PC-9 (cell line): ENCODE measurements at regions not wholly inside any gene's neighbourhood (a gene's known extent, or its start where the extent isn't known, plus 50 kb on each side); places are given as distances from the start of the nearest gene placed in this dataset.

ENCODE experiments used
- BruUV-seq: library from RNA; stranded (reverse); fragments of 400-500 nt; replicated peaks from 2 replicates; lab custom pipeline; 2021; lab: Mats Ljungman, UMichigan
- CTCF ChIA-PET: fragments of 300-600 bp; sonication (Branson Sonifier 250); formaldehyde crosslinking; loops from one replicate; lab custom pipeline; 2022; ENCODE audit warnings: antibody characterized with exemption; lab: Charles Lee
- POLR2A ChIA-PET: fragments of 300-600 bp; sonication (Branson Sonifier 250); formaldehyde crosslinking; loops from one replicate; lab custom pipeline; 2022; ENCODE audit warnings: antibody characterized with exemption; ENCODE audit not compliant: unreplicated experiment; lab: Charles Lee
- DNase-seq, 2 experiments: peaks; one replicate each; pipeline versions ENCODE4 v3.0.0 to v3.0.0-alpha.2; 2015 to 2022; ENCODE audit warnings: mixed read lengths in 1 of 2
- H2AFZ ChIP-seq: fragments of 200-600 bp; sonication (generic); 2 replicates; pipeline ENCODE4 v1.8.1; 2017; ENCODE audit warnings: antibody characterized with exemption
- H3F3A ChIP-seq: fragments of 200-600 bp; sonication (generic); 2 replicates; pipeline ENCODE4 v1.8.1; 2017; ENCODE audit warnings: antibody characterized with exemption, mild to moderate bottlenecking, low read depth; ENCODE audit not compliant: insufficient read depth
- H3K27ac ChIP-seq: fragments of 200-600 bp; sonication (generic); 2 replicates; pipeline ENCODE4 v1.6.1; 2016; ENCODE audit warnings: mixed run types
- H3K27me3 ChIP-seq: fragments of 200-600 bp; sonication (generic); 2 replicates; pipeline ENCODE4 v1.6.1; 2016; ENCODE audit warnings: low read depth, mixed run types; ENCODE audit not compliant: insufficient read depth
- H3K36me3 ChIP-seq: fragments of 200-600 bp; sonication (generic); 2 replicates; pipeline ENCODE4 v1.6.1; 2016; ENCODE audit warnings: low read depth, mixed run types
- H3K4me1 ChIP-seq: fragments of 200-600 bp; sonication (generic); replicated peaks from 2 replicates; pipeline ENCODE4 v1.6.1; 2016; ENCODE audit warnings: mixed run types; ENCODE audit not compliant: insufficient read depth
- H3K4me2 ChIP-seq: fragments of 200-600 bp; sonication (generic); 2 replicates; pipeline ENCODE4 v1.6.1; 2017; ENCODE audit warnings: mixed run types
- H3K4me3 ChIP-seq: fragments of 200-600 bp; sonication (generic); 2 replicates; pipeline ENCODE4 v1.6.1; 2016; ENCODE audit warnings: mixed run types
- H3K79me2 ChIP-seq: fragments of 200-600 bp; sonication (generic); 2 replicates; pipeline ENCODE4 v1.6.1; 2017; ENCODE audit warnings: low read depth, mixed run types
- H3K9me2 ChIP-seq: fragments of 200-600 bp; sonication (generic); 2 replicates; pipeline ENCODE4 v1.8.1; 2017; ENCODE audit warnings: mild to moderate bottlenecking; ENCODE audit not compliant: insufficient read depth
- H3K9me3 ChIP-seq: fragments of 200-600 bp; sonication (generic); 2 replicates; pipeline ENCODE4 v1.8.1; 2016; ENCODE audit warnings: low read depth; ENCODE audit not compliant: insufficient read depth
- H4K20me1 ChIP-seq: fragments of 200-600 bp; sonication (generic); 2 replicates; pipeline ENCODE4 v1.8.1; 2017; ENCODE audit not compliant: insufficient read depth
- EZH2 ChIP-seq: fragments of 200-600 bp; sonication (generic); IDR thresholded peaks from 2 replicates; pipeline ENCODE4 v1.8.0; 2017; ENCODE audit warnings: antibody characterized with exemption, low read depth
- intact Hi-C: fragments of 100-400 bp; cut with micrococcal nuclease; formaldehyde crosslinking; loops from one replicate; pipeline ENCODE4 v1.10.0; 2022; ENCODE audit not compliant: unreplicated experiment
- TF ChIP-seq, protein P1 (sequence below): fragments of 200-600 bp; sonication (generic); conservative IDR thresholded peaks from 2 replicates; pipeline ENCODE4 v1.6.1; 2017; ENCODE audit warnings: mixed run types, antibody characterized with exemption, mild to moderate bottlenecking, moderate library complexity

GRCh38 chr9:14366076-14366475 is 52.1 kb upstream of the NFIB start:
- intact Hi-C loops, result no loop called here
- H3F3A ChIP-seq, result no peaks in the 10 kb centered on the region
- no peaks in the 10 kb centered on the region for H3K36me3 ChIP-seq
- H3K79me2 ChIP-seq, result no peaks in the 10 kb centered on the region
- ChIA-PET CTCF (no interaction called here), POLR2A (no interaction called here)
- no peaks in the 10 kb centered on the region for H3K4me1 ChIP-seq
- no peak for DNase-seq
- no peak overlapping the region for H2AFZ ChIP-seq
- H3K9me3 ChIP-seq, result no peaks in the 10 kb centered on the region
- H4K20me1 ChIP-seq, result no peaks in the 10 kb centered on the region
- no peak overlapping the region for H3K4me3 ChIP-seq
- no TSS peak for BruUV-seq
- TF ChIP-seq, protein P1, sequence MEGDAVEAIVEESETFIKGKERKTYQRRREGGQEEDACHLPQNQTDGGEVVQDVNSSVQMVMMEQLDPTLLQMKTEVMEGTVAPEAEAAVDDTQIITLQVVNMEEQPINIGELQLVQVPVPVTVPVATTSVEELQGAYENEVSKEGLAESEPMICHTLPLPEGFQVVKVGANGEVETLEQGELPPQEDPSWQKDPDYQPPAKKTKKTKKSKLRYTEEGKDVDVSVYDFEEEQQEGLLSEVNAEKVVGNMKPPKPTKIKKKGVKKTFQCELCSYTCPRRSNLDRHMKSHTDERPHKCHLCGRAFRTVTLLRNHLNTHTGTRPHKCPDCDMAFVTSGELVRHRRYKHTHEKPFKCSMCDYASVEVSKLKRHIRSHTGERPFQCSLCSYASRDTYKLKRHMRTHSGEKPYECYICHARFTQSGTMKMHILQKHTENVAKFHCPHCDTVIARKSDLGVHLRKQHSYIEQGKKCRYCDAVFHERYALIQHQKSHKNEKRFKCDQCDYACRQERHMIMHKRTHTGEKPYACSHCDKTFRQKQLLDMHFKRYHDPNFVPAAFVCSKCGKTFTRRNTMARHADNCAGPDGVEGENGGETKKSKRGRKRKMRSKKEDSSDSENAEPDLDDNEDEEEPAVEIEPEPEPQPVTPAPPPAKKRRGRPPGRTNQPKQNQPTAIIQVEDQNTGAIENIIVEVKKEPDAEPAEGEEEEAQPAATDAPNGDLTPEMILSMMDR, result no peak
- TF ChIP-seq EZH2, result no peak
- no peak overlapping the region for H3K4me2 ChIP-seq
- H3K9me2 ChIP-seq, result no peaks in the 10 kb centered on the region
- no peak overlapping the region for H3K27ac ChIP-seq
- no peaks in the 10 kb centered on the region for H3K27me3 ChIP-seq

DNA sequence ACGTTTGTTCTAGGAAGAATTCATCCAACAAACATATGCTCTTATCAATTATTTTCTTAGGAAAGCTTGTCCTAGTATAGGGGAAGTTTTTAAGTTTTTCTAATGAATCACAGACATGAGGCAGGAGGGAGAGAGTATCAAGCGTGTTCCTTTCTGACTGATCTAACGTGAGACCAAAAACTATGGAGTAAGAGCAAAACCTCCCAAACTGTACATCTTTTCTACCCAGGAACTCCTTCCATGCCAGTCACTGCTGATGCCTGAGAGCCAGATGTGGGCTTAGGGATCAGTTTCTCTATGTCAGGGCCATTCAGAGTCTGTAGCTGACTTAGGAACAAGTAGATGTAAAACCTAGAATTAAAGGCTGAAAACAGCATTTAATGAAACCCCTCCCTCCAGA is 51.7 kb upstream of the NFIB start:
- CTCF ChIA-PET, result no interaction called here
- POLR2A ChIA-PET, result no interaction called here
- BruUV-seq, result no TSS peak
- no peak overlapping the region for H3K4me2 ChIP-seq
- no peaks in the 10 kb centered on the region for H3K9me2 ChIP-seq
- no peaks in the 10 kb centered on the region for H3K79me2 ChIP-seq
- H3K36me3 ChIP-seq, result no peaks in the 10 kb centered on the region
- H3K4me1 ChIP-seq, result no peaks in the 10 kb centered on the region
- intact Hi-C loops, result no loop called here
- no peak overlapping the region for H3K4me3 ChIP-seq
- no peaks in the 10 kb centered on the region for H3F3A ChIP-seq
- no peaks in the 10 kb centered on the region for H3K27me3 ChIP-seq
- TF ChIP-seq EZH2, result no peak
- TF ChIP-seq, protein P1, result no peak
- H2AFZ ChIP-seq, result no peak overlapping the region
- no peak for DNase-seq
- no peaks in the 10 kb centered on the region for H4K20me1 ChIP-seq
- H3K9me3 ChIP-seq, result no peaks in the 10 kb centered on the region
- H3K27ac ChIP-seq, result no peak overlapping the region
